ENCODE measurements at regions not wholly inside any gene's neighbourhood (a gene's known extent, or its start where the extent isn't known, plus 50 kb on each side); places are given as distances from the start of the nearest gene placed in this dataset.

GRCh38 chr14:55942826-55943225 lies 175.4 kb upstream of the PELI2 start:
- TF ChIP-seq, protein P1, sequence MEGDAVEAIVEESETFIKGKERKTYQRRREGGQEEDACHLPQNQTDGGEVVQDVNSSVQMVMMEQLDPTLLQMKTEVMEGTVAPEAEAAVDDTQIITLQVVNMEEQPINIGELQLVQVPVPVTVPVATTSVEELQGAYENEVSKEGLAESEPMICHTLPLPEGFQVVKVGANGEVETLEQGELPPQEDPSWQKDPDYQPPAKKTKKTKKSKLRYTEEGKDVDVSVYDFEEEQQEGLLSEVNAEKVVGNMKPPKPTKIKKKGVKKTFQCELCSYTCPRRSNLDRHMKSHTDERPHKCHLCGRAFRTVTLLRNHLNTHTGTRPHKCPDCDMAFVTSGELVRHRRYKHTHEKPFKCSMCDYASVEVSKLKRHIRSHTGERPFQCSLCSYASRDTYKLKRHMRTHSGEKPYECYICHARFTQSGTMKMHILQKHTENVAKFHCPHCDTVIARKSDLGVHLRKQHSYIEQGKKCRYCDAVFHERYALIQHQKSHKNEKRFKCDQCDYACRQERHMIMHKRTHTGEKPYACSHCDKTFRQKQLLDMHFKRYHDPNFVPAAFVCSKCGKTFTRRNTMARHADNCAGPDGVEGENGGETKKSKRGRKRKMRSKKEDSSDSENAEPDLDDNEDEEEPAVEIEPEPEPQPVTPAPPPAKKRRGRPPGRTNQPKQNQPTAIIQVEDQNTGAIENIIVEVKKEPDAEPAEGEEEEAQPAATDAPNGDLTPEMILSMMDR (IDR thresholded peaks at IDR 0.05; ENCODE audit: unreplicated experiment): no peak
- H3K27me3 Mint-ChIP-seq: no peaks in the 10 kb centered on the region
- no peaks in the 10 kb centered on the region for H3K36me3 Mint-ChIP-seq (ENCODE audit: insufficient read depth)
- no peaks in the 10 kb centered on the region for H3K4me1 Mint-ChIP-seq (ENCODE audit: low read depth)
- H3K27ac Mint-ChIP-seq: no peak overlapping the region
- no peak overlapping the region for H3K4me3 Mint-ChIP-seq (ENCODE audit: low read depth)
- no peak for DNase-seq (ENCODE audit: low spot score, unreplicated experiment)
- H3K9me3 Mint-ChIP-seq (ENCODE audit: low read depth): no peaks in the 10 kb centered on the region

DNA sequence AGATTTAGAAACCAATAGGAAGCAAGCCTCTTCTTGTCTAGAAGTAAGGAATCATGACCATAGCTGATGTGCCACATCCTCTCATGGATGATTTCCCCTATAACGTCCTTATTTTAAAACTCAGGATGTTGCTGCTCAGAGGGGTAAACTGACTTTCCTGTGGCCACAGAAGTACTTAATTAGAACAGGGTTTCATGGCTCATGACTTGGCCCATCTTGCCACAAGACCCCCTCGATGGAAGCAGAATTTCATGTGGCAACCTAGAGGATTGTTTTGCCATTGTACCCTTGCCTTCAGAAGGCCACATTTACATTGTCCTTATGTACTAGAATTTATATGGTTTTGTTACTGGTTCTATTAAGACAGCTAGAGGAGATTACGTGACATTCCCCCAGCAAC lies 173.5 kb upstream of the PELI2 start:
- H3K9me3 Mint-ChIP-seq (ENCODE audit: low read depth): no peaks in the 10 kb centered on the region
- H3K27me3 Mint-ChIP-seq: no peaks in the 10 kb centered on the region
- no peaks in the 10 kb centered on the region for H3K36me3 Mint-ChIP-seq (ENCODE audit: insufficient read depth)
- no peaks in the 10 kb centered on the region for H3K4me1 Mint-ChIP-seq (ENCODE audit: low read depth)
- no peak overlapping the region for H3K4me3 Mint-ChIP-seq (ENCODE audit: low read depth)
- TF ChIP-seq, protein P1 (IDR thresholded peaks at IDR 0.05; ENCODE audit: unreplicated experiment): no peak
- DNase-seq (ENCODE audit: low spot score, unreplicated experiment): no peak
- no peak overlapping the region for H3K27ac Mint-ChIP-seq

- H3K36me3 Mint-ChIP-seq (ENCODE audit: insufficient read depth): no peaks in the 10 kb centered on the region
- H3K9me3 Mint-ChIP-seq (ENCODE audit: low read depth): no peaks in the 10 kb centered on the region
- no peak overlapping the region for H3K27ac Mint-ChIP-seq
- TF ChIP-seq, protein P1 (IDR thresholded peaks at IDR 0.05; ENCODE audit: unreplicated experiment): no peak
- no peaks in the 10 kb centered on the region for H3K4me1 Mint-ChIP-seq (ENCODE audit: low read depth)
- no peak overlapping the region for H3K4me3 Mint-ChIP-seq (ENCODE audit: low read depth)
- no peaks in the 10 kb centered on the region for H3K27me3 Mint-ChIP-seq
- DNase-seq (ENCODE audit: low spot score, unreplicated experiment): no peak
Measured at GRCh38 chr14:55946231-55946630, 172.0 kb upstream of the PELI2 start.

DNA sequence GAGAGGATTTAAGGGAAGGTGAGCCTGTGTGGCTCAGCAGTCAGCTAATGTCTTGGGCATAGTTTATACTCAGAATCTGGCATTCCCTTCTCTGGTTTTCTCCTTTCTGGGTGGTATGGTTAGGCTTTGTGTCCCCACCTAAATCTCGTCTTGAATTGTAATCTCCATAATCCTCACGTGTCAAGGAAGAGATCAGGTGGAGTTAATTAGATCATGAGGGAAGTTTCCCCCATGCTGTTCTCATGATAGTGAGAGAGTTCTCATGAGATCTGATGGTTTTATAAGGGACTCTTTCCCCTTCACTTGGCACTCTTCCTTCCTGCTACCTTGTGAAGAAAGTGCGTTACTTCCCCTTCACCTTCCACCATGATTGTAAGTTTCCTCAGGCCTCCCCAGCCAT lies 169.8 kb upstream of the PELI2 start:
- no peaks in the 10 kb centered on the region for H3K27me3 Mint-ChIP-seq
- TF ChIP-seq, protein P1 (IDR thresholded peaks at IDR 0.05; ENCODE audit: unreplicated experiment): no peak
- H3K4me1 Mint-ChIP-seq (ENCODE audit: low read depth): no peaks in the 10 kb centered on the region
- no peak overlapping the region for H3K4me3 Mint-ChIP-seq (ENCODE audit: low read depth)
- no peaks in the 10 kb centered on the region for H3K36me3 Mint-ChIP-seq (ENCODE audit: insufficient read depth)
- no peak overlapping the region for H3K27ac Mint-ChIP-seq
- no peaks in the 10 kb centered on the region for H3K9me3 Mint-ChIP-seq (ENCODE audit: low read depth)
- DNase-seq (ENCODE audit: low spot score, unreplicated experiment): no peak

DNA sequence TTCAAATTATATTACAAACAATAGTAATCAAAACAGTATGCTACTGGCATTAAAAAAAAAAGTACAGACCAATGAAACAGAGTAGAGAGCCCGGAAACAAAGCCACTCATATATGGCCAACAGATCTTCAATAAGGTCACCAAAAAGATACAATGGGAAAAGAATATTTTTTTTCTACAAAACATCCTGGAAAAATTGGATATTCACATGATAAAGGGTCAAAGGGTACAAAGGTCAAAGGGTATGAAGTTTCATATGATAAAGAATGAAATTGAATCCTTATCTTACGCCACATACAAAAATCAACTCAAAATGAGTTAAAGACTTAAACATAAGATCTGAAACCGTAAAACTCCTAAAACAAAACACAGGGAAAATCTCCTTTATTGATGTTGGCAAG lies 168.5 kb upstream of the PELI2 start:
- no peaks in the 10 kb centered on the region for H3K27me3 Mint-ChIP-seq
- no peaks in the 10 kb centered on the region for H3K9me3 Mint-ChIP-seq (ENCODE audit: low read depth)
- DNase-seq (ENCODE audit: low spot score, unreplicated experiment): no peak
- H3K4me1 Mint-ChIP-seq (ENCODE audit: low read depth): no peaks in the 10 kb centered on the region
- H3K36me3 Mint-ChIP-seq (ENCODE audit: insufficient read depth): no peaks in the 10 kb centered on the region
- no peak overlapping the region for H3K4me3 Mint-ChIP-seq (ENCODE audit: low read depth)
- no peak overlapping the region for H3K27ac Mint-ChIP-seq
- TF ChIP-seq, protein P1 (IDR thresholded peaks at IDR 0.05; ENCODE audit: unreplicated experiment): no peak

Measured in progenitor cell of endocrine pancreas (in vitro differentiated cells).